ENCODE measurements at regions not wholly inside any gene's neighbourhood (a gene's known extent, or its start where the extent isn't known, plus 50 kb on each side); places are given as distances from the start of the nearest gene placed in this dataset.

DNA sequence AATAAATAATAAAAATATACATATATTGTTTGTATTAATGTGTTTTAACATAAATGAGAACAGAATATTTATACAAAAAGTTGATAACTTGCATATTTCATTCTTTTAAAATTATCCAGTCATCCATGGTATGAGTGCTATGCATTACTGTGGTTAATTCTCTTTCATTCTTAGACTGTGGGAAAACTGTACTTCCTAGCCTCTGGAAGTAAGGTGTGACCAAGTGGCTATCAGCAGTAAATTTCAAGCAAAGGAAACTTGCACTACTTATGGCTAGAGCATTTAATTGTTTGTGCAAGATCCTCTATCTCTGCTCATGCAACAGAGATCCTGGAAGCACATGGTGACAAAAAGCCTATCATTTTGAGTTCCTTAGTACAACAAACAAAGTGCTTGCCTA, 1054.5 kb upstream of the PABPC4L start:
- DNase-seq (ENCODE audit: low read depth): no peak
- in situ Hi-C loops (cut with HindIII; ENCODE audit: low pct_unique_long_range_greater_than_20kb, low sequenced_read_pairs): no loop called here

- in situ Hi-C loops (cut with HindIII; ENCODE audit: low pct_unique_long_range_greater_than_20kb, low sequenced_read_pairs): no loop called here
- DNase-seq (ENCODE audit: low read depth): no peak
These were observed 1048.5 kb upstream of the PABPC4L start for GRCh38 chr4:135250040-135250439.

- in situ Hi-C loops (cut with HindIII; ENCODE audit: low pct_unique_long_range_greater_than_20kb, low sequenced_read_pairs): no loop called here
- no peak for DNase-seq (ENCODE audit: low read depth)
These were observed 1047.4 kb upstream of the PABPC4L start for GRCh38 chr4:135249024-135249423.

DNA sequence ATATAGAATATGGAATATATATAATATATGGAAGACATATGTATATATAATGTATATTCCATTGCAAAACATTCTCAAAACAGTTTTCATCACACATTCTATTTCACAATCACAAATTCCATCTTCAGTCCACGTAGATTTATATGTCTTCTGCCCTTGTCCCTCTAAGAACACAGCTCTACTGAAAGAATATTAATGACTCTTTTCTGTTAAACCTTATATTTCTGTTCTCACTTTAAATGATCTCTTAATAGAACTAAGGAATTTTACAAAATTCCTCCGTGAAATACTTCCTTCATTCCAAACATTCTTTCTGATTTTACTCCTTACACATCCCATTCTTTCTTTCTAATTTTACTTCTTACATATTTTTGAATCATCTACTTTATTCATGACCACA, 1043.1 kb upstream of the PABPC4L start:
- in situ Hi-C loops (cut with HindIII; ENCODE audit: low pct_unique_long_range_greater_than_20kb, low sequenced_read_pairs): no loop called here
- no peak for DNase-seq (ENCODE audit: low read depth)

- in situ Hi-C loops (cut with HindIII; ENCODE audit: low pct_unique_long_range_greater_than_20kb, low sequenced_read_pairs): no loop called here
- no peak for DNase-seq (ENCODE audit: low read depth)
These were observed 1042.5 kb upstream of the PABPC4L start for GRCh38 chr4:135244056-135244455.

- no peak for DNase-seq (ENCODE audit: low read depth)
- in situ Hi-C loops (cut with HindIII; ENCODE audit: low pct_unique_long_range_greater_than_20kb, low sequenced_read_pairs): no loop called here
These were observed 1039.2 kb upstream of the PABPC4L start for GRCh38 chr4:135240796-135241195.

GRCh38 chr4:135239964-135240363, 1038.4 kb upstream of the PABPC4L start:
- in situ Hi-C loops (cut with HindIII; ENCODE audit: low pct_unique_long_range_greater_than_20kb, low sequenced_read_pairs): no loop called here
- no peak for DNase-seq (ENCODE audit: low read depth)

GRCh38 chr4:135238940-135239339, 1037.4 kb upstream of the PABPC4L start:
- DNase-seq (ENCODE audit: low read depth): no peak

GRCh38 chr4:135236048-135236447, 1034.5 kb upstream of the PABPC4L start:
- in situ Hi-C loops (cut with HindIII; ENCODE audit: low pct_unique_long_range_greater_than_20kb, low sequenced_read_pairs): no loop called here
- DNase-seq (ENCODE audit: low read depth): no peak

More at GRCh38 chr4:135238940-135239339, 1037.4 kb upstream of the PABPC4L start:
- in situ Hi-C loops (cut with HindIII; ENCODE audit: low pct_unique_long_range_greater_than_20kb, low sequenced_read_pairs): no loop called here

DNA sequence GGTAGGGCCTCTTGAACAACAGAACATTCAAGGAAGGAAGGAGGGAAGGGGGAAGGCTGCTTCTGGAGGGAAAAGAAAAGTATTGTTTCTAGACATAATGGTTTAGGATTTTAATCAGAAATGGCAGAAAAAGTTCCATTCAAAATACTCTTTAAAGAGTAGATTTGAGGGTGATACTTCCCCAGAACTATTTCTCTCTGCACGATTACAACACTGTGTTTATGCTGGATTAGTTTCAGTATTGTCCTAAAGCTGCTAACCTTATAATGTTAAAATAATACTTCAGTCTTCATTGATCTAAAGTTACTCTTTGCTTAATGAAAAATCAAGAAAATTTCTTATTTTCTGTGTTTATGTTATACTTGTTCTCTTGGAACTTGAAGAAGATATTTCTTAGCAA, 1026.3 kb upstream of the PABPC4L start:
- DNase-seq (ENCODE audit: low read depth): no peak
- in situ Hi-C loops (cut with HindIII; ENCODE audit: low pct_unique_long_range_greater_than_20kb, low sequenced_read_pairs): no loop called here

DNA sequence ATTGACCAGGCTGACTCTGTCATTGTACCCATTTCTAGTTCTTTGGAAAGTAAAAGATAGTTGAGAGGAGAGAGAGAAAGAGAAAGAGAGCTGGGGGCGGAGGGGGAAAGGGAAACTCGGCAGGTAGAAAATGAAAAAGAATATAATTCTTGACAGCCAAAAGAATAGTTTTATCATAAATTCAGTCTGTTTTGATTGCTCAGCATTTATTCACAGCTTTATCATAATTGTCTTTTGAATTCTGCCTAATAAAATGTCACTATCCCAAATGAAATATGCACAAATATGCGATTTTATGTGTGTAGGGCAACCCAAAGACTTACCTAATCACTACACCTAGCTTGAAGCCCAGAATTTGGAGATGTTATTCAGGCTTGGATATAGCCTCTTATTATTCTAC, 1024.0 kb upstream of the PABPC4L start:
- no peak for DNase-seq (ENCODE audit: low read depth)
- in situ Hi-C loops (cut with HindIII; ENCODE audit: low pct_unique_long_range_greater_than_20kb, low sequenced_read_pairs): no loop called here

DNA sequence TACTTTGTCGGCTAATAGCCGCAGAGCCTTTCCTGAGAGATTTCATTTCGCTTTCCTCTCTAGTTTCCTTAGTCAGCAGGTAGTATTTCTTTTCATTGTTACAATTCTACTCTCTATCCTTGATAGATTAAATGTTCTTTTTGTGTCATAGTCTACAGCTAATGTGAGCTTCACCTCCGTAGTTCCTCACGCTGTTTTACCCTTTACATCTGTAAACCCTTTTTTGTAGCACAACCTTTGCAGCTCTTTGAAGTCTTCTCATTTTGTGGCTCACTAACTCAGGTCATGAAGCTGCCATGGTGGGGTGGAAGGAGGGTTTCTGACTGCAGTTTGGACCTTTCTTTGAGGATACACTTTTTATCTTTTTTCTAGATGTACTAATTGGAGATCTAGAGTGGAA, 1008.8 kb upstream of the PABPC4L start:
- DNase-seq (ENCODE audit: low read depth): no peak
- in situ Hi-C loops (cut with HindIII; ENCODE audit: low pct_unique_long_range_greater_than_20kb, low sequenced_read_pairs): no loop called here

- DNase-seq (ENCODE audit: low read depth): no peak
- in situ Hi-C loops (cut with HindIII; ENCODE audit: low pct_unique_long_range_greater_than_20kb, low sequenced_read_pairs): no loop called here
These were observed 1005.9 kb upstream of the PABPC4L start for GRCh38 chr4:135207531-135207930.

DNA sequence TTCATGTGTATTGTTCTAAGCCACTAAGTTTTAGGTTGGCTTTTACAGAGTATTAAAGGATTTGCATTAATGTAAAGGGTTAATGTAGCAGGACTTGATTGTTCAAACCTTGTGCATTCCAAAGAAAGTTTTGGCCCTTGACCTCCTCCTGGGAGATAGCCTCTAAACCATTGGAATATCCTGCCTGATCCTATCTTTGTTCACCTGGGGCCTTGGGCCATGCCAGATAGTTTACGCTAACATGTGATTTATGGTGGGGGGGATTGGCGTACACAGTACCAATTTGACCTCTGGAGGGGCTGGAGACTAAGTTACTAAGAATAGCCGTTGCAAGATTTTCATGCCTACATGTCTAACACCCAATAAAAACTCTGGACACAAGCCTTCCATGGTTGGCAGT, 1002.7 kb upstream of the PABPC4L start:
- in situ Hi-C loops (cut with HindIII; ENCODE audit: low pct_unique_long_range_greater_than_20kb, low sequenced_read_pairs): no loop called here
- DNase-seq (ENCODE audit: low read depth): no peak

DNA sequence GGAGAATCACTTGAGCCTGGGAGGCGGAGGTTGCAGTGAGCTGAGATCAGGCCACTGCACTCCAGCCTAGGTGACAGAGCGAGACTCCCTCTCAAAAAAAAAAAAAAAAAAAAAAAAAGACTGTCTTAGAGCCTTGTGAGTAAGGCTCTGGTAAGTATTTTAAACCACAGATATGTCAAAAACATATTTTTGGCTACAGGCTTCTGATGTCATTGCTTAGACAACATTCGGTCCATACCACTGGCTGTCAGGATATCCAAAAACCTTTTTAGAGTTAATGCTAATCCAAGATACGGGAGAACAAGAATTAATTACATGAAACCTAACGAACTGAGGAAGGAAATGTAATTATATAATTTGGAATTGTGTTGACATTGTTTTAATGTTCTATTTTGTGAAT, 999.5 kb upstream of the PABPC4L start:
- DNase-seq (ENCODE audit: low read depth): no peak
- in situ Hi-C loops (cut with HindIII; ENCODE audit: low pct_unique_long_range_greater_than_20kb, low sequenced_read_pairs): no loop called here

GRCh38 chr4:135197641-135198040, 996.1 kb upstream of the PABPC4L start:
- in situ Hi-C loops (cut with HindIII; ENCODE audit: low pct_unique_long_range_greater_than_20kb, low sequenced_read_pairs): no loop called here

DNA sequence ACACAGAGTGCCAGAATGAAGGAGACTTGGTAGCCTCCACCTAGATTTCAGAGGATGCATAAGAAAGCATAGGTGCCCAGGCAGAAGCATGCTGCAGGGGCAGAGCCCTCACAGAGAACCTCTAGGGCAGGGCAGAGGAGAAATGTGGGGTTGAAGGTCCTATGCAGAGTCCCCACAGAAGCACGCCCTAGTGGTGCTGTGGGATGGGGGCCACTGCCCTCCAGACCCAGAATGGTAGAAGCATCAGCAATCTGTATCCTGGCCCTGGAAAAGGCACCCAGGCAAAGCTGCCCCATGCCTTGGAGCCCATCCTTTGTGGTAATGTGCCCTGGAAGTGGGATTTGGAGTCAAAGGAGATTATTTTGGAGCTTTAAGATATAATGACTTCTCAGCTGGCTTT, 992.9 kb upstream of the PABPC4L start:
- in situ Hi-C loops (cut with HindIII; ENCODE audit: low pct_unique_long_range_greater_than_20kb, low sequenced_read_pairs): no loop called here
- DNase-seq (ENCODE audit: low read depth): no peak

More at GRCh38 chr4:135197641-135198040, 996.1 kb upstream of the PABPC4L start:
- no peak for DNase-seq (ENCODE audit: low read depth)

DNA sequence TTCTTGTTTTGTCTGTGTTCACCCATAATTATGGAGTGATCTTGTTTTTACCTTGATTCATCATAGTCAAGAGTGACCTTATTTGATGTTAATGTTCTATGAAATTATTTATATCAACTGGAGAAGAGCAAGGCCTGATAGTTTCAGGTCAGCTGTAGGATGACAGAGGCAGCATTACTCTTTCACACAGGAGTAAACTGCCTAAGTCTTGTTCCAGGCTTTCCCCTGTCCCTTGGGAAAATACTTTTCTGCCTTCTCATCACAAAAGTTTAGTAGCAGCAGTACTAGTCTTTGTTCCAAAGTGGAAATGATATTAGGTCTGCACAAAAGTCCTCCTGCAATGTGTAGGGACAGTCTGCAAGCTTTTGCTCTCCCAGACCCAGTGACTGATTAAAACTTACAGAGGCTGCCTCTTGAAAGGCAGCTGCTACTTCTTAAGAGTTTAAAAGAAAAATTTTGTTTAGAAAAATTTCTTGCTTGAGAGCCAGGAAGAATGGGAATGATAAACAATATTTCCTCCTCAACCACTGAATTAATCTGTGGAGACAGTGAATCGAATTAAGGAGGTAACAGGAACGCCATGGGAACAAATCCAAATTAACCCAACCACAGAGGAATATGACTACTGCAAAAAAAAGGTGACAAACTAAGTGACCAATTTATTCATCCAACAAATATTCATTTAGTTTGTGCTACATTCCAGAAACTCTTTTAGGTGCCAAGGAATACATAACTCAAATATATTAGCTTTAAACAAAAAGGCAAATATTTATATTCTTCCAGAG, 991.4 kb upstream of the PABPC4L start:
- in situ Hi-C loops (cut with HindIII; ENCODE audit: low pct_unique_long_range_greater_than_20kb, low sequenced_read_pairs): no loop called here
- DNase-seq (ENCODE audit: low read depth): no peak

DNA sequence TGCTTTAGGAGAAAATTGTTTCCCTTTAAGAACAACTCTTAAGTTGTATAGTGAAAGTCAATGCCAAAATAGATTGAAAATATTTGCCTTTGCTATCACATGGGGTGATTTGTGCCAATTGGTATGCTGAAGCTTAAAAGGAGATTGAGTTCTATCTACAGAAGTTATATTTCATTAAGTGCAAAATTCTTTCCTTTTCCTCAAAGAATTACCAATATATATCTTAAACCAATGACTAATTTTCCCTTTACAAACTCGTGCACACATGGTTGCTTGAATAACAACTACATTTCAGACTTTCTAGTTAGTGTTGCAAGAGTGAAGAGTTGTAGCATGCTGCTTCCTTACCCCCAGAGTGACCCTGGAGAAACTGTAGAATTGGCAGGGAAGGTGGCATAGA, 990.0 kb upstream of the PABPC4L start:
- no peak for DNase-seq (ENCODE audit: low read depth)
- in situ Hi-C loops (cut with HindIII; ENCODE audit: low pct_unique_long_range_greater_than_20kb, low sequenced_read_pairs): no loop called here

DNA sequence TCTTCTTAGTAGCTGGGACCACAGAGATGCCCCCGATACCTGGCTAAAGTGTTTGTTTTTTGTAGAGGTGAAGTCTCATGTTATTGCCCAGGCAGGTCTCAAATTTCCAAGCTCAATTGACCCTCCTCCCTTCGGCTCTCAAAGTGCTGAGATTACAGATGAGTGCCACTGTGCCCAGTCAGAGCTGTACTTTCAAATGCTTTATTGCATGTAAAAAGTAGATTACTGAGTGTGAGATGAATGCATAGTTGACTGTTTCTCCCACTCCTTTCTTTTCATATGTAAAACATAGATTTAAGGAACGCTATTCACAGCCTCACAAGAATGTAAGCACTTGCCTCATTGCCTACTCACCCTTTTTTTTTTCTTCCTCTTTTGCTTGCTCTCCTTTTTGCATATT, 984.4 kb upstream of the PABPC4L start:
- DNase-seq (ENCODE audit: low read depth): no peak
- in situ Hi-C loops (cut with HindIII; ENCODE audit: low pct_unique_long_range_greater_than_20kb, low sequenced_read_pairs): no loop called here
